HG02763 (cell line): ENCODE measurements at regions not wholly inside any gene's neighbourhood (a gene's known extent, or its start where the extent isn't known, plus 50 kb on each side); places are given as distances from the start of the nearest gene placed in this dataset.

ENCODE experiments used
- ATAC-seq: cut with Tn5 transposase; IDR thresholded peaks from one replicate; pipeline ENCODE4 v1.9.1; 2021; ENCODE audit warnings: mild to moderate bottlenecking, moderate library complexity; ENCODE audit not compliant: unreplicated experiment

DNA sequence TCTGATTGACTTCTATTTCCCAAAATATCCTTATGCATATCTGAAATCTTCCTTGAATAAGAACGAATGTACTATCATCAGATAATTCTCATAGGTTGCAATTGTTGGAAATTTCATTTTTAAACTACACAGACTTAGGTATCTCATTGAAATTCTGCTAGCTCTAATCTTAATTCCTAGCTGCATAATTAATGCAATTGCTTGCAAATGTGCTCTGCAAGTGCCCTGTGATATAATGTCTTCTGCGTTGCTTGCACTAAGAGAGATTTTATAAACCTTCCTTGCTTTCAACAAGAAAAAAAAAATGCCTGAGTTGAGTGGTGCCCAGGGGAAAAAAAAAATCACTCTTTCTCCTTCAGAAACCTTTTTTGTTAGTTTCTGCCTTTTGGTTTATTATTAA is 354.9 kb downstream of the TFAP2A start:
- ATAC-seq = no peak

DNA sequence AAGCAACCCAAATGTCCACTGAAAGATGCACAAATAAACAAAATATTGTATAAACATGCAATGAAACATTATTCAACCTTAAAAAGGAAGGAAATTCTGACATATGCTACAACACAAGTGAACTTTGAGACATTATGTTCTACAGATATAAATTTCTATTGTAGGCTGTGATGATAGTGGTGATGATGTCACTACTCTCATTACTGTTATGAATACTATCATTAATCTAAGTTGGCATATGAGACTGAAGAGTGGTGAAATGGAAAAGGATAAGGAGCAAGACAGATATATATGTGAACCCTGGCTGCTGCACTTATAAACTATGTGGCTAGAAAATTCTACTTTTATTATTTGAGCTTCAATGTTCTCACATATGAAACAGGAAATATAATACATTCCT is 360.2 kb downstream of the TFAP2A start:
- ATAC-seq = no peak

DNA sequence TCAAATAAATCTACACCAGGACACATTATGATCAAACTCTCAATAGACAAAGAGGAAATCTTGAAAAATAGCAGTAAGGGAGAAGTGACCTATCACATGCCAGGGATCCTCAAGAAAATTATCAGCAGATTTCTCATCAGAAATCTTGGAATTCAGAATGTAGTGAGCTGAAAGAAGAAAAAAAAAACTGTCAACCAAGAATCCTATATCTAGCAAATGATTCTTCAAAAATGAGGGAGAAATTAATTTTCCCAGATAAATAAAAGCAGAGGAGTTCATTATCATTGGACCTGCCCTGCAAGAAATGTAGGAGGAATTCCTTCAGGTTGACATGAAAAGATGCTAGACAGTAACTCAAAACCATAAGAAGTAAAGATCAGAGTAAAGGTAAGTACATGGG is 363.6 kb downstream of the TFAP2A start:
- ATAC-seq = no peak

DNA sequence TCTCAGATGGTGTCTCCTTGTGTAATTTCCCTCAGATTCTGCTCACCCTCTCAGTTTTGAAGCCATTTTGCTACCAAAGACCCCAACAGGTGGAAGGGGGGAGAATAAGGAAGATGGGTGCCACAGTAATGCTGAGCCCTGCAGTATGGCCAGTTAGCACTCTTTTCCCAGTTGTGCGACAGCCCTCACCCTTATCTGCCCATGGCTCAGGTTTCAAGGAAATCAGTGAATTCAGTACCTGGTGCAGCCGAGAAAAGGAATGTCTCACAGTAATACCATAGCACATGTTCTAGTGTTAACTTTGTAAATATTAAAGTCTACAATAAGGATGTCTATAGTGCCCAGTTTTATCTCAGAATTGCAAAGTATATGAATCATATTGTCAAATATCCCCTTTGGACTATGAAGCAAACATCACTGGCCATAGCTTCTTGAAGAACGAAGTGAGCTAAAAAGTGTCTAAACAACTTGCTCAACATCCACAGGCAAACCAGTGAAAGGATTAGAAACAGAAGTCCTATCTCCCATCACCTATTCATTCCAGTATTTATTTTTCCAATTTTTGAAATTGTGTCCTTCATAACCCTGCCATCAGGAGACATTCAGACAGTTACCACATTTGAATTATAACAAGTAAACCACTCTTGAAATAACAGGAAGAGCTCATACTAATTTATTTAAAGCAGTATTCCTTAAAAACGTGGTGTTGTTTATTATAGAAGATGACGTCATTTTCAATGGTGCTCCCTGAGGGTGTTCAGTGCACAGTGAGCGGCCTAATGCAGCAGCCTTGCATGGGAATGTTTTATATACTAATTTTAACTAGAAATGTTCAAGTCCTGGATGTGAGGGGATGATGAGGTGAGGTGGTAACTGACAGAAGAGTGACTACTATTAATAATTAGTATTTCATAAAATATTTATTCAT is 366.2 kb downstream of the TFAP2A start:
- no peak for ATAC-seq

DNA sequence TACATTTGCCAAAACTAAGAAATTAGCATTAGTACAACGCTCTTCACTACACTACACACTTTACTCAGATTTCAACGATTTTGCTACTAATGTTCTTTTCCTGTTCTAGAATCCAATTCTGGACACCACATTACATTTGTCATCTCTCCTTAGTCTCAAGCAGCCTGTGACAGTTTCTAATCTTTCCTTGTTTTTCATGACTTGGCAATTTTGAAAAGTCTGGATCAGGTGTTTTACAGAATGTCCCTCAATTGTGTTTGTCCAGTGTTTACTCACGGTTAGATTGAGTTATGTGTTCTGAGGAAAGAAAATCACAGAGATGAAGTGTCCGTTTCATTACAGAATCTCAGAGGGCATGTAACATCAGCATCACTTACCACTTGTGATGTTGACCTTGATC is 372.6 kb downstream of the TFAP2A start:
- no peak for ATAC-seq

DNA sequence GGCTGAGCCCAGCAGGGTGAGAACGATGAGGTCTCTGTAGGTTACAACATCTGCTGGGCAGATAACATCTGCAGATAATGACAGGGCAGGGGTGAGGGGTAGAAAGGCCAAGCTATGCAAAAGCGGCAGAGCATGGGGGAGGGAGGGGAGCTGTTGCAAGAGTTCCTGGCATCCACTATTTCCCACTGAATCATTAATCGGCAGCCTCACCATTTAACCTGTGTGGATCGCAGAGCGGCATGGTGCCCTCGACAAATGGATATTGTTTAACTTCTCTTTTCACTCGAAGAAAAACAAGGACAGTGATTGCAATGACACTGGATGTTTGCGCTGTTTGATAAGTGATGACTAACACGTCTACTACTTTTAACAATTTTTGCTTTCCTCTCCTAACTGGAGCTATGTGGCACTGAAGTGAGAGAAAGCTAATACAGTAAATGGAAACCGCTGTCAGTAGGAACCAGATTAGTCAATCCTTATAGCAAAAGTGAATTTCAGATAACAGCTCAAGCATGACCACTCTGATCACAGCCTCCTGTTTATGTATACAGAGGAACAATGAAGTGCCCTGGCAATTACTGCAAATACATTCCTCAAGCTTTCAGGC is 381.5 kb downstream of the TFAP2A start:
- ATAC-seq = no peak

DNA sequence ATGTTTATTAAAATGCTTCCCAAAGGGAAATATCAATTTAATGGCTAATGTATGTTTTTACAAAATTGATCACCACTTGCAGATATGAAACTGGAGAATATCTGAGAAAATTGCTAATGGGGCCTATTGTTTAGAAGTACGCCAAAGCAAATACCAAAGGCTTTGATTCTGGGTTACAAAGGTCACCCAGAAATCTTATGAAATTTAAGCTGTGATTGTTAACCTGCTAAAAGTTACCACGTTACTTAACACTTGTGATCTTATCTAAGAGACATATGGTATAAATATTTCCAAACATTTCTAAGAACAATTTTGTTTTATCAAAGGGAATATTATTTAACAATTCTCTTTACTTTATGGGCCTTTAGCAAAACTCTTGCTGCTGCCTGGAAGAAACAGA is 383.3 kb downstream of the TFAP2A start:
- no peak for ATAC-seq

DNA sequence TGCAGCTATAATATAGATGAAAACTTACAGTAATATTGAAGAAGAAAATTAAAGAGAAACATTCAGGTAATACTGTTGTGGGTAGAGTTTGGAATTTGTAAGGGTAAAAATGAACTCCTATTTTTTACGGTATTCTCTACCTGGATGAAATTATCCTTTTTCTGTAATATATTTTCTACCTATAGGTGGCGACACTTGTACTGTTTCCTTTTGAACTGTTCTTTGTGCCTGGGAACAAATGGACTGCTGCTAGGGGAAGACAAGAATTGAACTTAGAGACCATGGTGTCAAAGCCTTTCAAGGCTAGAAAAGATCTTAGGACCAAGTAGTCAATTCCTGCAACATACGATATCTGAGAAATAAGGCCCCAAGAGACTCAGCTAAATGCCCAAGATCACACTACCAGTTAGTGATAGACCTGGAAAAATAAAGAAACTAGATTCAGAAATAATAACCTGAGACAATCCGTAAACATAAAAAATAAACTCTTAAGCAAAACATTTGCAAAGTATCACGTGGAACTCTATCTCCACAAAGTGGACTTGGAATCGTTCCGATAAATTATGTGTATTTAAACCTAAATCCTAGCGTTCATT is 383.8 kb downstream of the TFAP2A start:
- no peak for ATAC-seq

DNA sequence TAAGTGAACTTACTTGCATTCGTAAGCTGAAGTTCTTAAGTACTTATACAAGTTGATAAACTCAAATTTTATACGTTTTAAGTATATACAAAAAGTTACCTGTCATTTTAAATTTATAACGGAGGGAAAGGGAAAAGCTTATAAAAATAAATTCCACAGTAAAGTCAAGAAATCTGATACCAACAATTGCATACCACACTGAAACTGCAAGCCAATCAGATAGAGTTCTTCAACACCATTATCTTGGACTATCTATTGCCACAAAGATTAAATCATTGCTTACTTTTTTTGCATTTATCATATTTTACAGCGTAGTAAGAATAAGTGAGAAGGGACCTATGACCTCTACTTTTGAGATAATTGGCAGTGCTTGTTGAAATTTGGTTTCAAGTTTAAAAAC is 386.7 kb downstream of the TFAP2A start:
- no peak for ATAC-seq

DNA sequence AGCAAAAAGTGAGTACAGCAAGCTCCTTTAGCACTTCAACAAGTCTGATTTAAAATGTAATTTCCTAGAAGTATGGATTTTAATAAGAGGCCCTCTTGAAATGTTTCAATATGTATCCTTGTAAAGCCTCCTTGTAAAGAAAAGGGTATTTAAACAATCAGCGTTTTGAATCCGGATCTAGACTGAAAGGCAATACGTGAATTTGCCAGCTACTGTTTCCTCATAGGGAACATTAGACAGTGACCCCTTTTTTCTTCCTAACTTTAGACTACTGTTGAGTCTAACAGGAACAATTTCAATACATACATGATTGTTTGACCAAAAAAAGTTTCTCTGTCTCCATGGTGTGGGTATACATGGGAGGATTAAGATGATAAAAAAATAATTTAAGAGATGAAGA is 395.0 kb downstream of the TFAP2A start:
- no peak for ATAC-seq

DNA sequence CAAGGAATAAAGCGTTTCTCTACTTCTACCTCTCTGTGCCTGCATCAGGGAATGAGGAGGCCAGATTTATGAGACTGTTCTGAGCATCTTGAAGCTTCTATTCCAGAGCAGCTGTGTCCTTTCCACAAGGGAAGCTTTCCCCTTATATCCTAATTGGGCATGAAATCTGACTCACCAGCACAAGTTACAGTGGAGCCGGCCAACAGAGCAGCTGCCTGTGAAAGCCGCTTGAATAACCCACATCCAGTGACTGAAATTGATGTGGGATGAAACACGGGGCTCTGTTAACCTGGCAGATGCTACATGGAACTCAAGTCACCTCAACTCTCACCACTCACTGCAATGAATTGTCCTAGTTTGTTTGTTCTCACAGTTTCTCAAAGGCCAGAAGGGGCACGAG is 400.3 kb downstream of the TFAP2A start:
- ATAC-seq = no peak

DNA sequence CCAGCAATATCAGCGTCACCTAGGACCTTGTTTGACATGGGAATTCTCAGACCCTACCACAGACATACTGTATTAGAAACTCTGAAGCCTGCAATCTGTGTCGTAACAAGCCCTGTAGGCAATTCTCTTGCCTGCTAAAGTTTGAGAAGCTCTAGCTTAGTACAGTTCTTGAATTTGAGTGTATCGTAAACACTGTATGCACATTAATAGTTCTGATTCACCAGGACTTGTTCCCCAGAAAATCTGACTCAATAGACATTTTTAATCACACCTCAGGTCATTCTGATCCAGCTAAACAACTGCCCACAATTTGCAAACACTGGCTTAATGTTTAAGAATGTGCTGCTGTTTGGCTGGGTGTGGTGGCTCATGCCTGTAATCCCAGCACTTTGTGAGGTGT is 414.3 kb downstream of the TFAP2A start:
- ATAC-seq = no peak

DNA sequence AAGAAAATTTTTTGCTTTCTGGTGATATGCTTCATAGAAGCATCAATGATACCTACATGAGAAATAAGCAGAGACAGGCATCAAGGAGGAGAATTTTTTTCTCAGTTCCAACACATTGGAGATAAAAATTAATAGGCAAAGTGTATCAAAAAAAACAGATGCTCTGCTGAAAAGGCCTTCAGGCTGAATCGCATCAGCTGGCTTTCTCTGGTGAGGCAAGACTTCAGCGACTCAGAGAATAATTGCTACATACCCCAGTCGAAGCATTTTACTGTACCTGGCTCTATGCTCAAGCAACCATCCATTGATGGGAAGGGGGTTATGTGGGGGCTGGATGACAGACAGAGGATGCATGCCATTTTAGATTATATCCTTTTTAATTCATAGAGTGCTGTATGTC is 415.1 kb downstream of the TFAP2A start:
- ATAC-seq = no peak

DNA sequence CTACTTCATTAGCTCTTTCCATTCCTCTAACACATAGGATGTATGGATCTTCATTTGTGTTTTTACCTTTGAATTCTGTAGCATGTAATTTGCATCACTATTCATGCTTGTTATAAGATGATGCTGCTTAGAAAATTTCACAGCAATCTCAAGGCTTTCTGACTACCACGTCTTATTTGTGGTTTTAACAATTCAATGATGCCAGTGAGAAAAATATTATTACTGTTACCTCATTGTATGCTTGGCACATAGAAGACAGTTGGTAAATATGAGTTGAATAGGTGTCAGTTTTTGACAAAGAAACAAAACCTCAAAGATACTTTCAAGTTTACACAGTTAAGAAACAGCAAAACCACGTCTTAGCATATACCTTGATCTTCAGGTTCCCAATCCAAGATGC is 428.6 kb downstream of the TFAP2A start:
- ATAC-seq = no peak

DNA sequence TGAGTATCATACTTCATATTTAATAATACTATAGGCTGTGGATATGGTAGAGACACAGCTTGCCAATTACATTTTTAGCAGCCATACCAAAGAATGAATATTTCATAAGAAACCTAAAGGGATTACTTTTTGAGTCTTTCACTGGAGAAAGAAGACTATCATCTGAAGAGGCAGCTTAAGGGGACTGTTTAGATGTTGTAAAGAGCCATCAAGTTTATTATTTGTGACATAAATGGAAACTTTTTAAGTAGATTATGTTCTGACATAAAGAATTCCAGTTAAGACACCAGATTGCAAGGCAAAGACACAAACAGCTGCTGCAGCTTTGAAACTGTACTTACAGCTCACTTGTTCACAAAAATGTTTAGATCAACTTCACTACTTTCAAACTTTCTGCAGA is 429.4 kb downstream of the TFAP2A start:
- no peak for ATAC-seq

DNA sequence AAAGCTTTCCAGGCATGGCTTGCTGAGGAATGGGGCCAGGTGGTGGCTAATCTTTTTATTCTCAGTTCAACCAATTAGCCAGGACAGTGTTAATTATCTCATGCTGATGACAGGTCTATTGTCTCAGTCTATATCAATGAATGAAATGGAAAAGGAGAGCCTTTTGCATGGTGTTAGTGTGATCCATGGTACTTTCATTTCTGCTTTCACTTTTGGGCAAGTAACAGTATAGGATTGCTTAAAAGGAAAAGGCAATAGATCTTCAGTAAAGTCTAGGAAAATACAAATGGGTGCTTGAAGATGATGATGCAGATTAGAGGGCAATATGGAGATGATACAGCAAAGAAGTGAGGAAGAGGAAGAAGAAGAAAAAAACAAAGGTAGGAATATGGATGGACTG is 430.3 kb downstream of the TFAP2A start:
- no peak for ATAC-seq

DNA sequence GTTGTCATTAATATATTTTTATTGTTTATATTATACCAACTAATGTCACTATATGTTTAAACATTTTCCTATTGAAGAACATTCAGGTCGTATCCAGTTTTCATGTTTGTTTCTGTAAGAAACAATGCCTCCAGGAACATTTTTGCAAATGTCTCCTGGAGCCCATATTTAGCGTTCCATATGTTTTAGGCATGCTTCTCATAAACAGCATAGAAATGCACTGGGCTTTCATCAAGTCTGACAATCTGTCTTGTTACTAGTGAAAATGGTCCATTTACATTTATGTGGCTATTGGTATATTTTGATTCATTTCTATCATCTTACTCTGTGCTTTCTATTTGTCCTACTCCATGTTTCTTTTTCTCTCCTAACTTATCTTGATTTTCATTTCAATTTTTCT is 431.7 kb downstream of the TFAP2A start:
- no peak for ATAC-seq

DNA sequence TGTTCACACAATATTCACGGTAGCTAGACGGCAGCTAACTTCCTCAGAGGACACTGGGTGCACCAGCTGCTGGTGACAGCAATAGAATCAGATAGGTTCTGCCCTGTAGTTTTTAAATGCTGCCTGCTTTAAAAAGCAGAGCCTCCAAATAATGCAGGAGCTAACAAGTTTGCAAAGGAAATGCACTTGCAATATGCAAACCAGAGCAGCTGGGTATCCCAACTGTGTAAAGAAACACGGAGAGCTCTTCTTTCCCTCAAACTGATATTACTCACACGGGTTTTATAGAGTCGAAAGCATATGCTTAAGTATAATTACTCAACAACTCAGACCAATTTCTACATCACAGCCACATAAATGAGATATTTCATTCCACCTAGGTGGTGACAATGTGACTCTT is 432.7 kb downstream of the TFAP2A start:
- ATAC-seq = no peak

DNA sequence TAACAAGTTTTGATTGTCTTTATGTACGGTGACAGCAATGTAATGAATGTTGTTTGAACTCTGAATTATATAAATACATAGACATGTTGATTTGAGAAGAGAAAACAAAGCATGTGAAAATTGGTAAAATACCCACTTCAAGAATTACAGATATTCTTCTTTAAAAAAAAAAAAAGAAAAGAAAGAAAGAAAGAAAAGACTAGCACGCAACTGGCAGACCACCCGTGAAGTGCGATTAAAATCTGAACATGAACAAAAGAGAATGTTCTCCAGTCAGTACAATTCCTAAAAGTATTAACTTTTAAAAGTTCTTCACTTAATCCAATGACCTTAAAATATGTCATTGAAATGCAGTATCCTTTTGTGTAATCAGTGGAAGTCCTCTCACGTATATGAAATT is 434.9 kb downstream of the TFAP2A start:
- ATAC-seq = no peak

DNA sequence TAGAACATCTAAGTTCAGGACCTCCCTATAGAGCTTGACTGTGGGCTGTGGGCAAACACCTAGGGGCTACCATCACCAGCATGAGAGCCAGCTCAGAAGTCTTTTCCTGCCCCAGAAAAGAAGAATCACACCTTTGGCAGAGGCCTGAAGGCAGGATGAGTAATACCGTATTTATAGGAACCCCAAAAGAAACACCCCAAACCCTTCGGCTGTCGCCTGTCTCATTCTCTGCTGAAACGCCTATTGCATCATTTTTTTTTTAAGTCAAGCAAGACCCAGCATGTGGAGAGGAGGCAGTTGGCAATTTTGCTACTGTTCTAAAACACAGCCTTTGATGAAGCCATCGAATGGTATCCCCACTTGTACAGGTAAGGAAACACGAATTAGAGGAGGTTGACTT is 436.4 kb downstream of the TFAP2A start:
- no peak for ATAC-seq

DNA sequence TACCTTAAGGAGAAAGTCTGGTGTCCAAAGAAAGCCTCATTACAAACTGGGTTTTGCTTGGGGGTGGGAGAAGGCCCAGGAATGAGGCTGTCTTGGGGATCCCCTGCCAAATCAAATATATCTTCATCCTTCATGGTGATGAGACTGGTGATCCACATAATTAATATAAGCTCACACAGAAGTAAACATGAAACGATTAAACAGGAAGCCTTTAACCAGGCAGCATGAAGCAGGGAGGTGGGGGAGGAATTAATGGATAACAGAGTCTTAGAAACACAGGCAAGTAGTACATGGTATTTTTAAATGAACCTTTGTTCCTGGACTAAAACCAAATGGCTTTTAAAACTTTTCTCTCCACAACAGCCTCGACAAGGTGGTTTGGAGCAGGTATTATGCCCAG is 437.5 kb downstream of the TFAP2A start:
- no peak for ATAC-seq

DNA sequence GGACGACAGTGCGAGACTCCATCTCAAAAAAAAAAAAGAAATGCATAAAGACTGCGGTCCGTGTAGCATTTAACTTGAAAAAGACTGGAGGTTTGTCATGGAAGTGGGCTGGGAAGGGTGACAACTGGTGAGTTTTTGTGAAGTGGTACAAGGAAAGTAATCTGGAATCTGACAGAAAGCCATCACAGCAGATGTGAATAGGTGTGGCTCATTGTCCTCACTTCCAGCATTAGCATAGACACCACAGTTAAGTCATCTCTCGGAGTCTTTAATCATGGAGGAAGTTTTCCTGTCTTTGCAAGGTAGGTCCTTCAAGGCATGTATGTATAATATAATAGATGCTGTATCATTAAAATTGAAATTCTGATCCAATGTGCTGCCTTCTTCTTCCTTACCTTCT is 453.2 kb downstream of the TFAP2A start:
- no peak for ATAC-seq
